Left renal cortex interstitium (tissue), 4 donors: ENCODE measurements at regions not wholly inside any gene's neighbourhood (a gene's known extent, or its start where the extent isn't known, plus 50 kb on each side); places are given as distances from the start of the nearest gene placed in this dataset.

Experiments used
- DNase-seq, 4 donors: peaks; one replicate each; pipeline ENCODE4 v3.0.0-alpha.2; 2013; ENCODE audit warnings: low read depth in 4 of 4, low spot score in 2 of 4, missing footprints in 1 of 4

- DNase-seq, result no peak
These were observed 60.4 kb upstream of the OBI1 start for GRCh38 chr13:78719367-78719766.

GRCh38 chr13:78714717-78715116, 55.8 kb upstream of the OBI1 start:
- DNase-seq, result no peak

- DNase-seq, result no peak
These were observed 53.9 kb upstream of the OBI1 start for GRCh38 chr13:78712831-78713230.

- DNase-seq, result no peak
These were observed 50.1 kb upstream of the OBI1 start for GRCh38 chr13:78709028-78709427.
